CD4-positive, alpha-beta T cell treated with Interleukin-10 for 1 hour (primary cell): ENCODE measurements at regions not wholly inside any gene's neighbourhood (a gene's known extent, or its start where the extent isn't known, plus 50 kb on each side); places are given as distances from the start of the nearest gene placed in this dataset.
"Not testable (repeated sequence)": the region's sequence is repeated elsewhere in the genome, so short reads cannot be mapped to it uniquely, and the experiment has no call there.

Experiments used
- DNase-seq: peaks from one replicate; pipeline ENCODE4 v3.0.0-alpha.2; 2020

DNA sequence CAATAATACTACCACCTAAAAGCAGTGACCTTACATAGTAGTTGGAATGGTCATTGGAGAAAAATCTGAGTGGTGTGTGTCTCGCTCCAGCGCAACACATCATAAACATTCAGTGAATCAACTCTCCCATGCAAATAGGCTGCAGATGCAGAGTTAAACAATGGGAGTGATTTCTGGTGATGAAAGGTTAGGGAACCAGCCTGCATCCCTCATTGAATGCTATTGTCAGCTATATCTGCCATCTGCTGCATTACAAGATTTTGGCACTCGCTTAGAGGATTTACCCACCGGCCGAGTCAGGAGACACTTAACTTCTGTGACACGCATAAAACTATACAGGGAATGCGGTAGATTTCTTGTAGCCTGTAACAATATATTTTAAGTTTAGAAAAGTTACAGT, 900.9 kb downstream of the FLRT2 start:
- DNase-seq = no peak

- no peak for DNase-seq
Measured at GRCh38 chr14:86423214-86423613, 893.3 kb downstream of the FLRT2 start.

GRCh38 chr14:86420131-86420530, 890.2 kb downstream of the FLRT2 start:
- no peak for DNase-seq

GRCh38 chr14:86414146-86414545, 884.2 kb downstream of the FLRT2 start:
- DNase-seq = no peak

GRCh38 chr14:86404989-86405649, 875.2 kb downstream of the FLRT2 start:
- DNase-seq = no peak

GRCh38 chr14:86404425-86404824, 874.5 kb downstream of the FLRT2 start:
- DNase-seq = no peak

DNA sequence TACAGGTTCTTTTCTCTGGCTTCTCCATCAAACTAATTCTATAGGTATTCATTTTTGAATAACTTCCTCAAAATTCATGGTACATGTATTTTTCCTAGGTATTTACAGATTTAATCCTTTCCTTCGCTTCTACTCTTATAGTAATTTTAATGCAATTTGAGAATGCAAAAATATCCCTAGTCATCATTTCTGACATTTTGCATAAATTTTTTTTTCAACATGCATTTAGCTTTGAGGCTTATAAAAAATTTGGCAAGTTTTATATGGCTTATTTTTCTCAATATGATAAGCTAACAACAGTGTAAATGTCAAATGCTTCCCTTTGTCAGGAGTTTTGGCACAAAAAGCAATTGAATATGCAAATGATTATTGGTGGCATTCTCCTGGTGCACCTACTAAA, 872.6 kb downstream of the FLRT2 start:
- no peak for DNase-seq

- DNase-seq = no peak
Measured at GRCh38 chr14:86391085-86391484, 861.1 kb downstream of the FLRT2 start.

DNA sequence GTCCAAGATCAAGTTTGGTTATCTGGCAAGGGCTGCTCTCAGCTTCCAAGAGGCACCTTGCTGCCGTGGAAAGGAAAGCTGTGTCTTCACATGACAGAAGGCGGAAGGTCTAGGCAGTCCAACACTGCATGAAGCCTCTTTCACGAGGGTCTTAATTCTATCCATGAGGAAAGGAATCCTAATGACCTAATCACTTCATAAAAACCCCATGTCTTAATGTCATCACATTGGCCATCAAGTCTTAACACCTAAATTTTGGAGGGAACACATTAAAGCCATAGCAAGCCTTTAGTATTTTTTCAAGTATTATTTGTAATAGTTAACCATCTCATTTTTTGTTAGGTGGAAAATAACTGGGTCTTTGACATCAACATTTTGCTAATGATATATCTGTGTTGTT, 858.3 kb downstream of the FLRT2 start:
- no peak for DNase-seq

GRCh38 chr14:86373886-86374285, 843.9 kb downstream of the FLRT2 start:
- DNase-seq = no peak

DNA sequence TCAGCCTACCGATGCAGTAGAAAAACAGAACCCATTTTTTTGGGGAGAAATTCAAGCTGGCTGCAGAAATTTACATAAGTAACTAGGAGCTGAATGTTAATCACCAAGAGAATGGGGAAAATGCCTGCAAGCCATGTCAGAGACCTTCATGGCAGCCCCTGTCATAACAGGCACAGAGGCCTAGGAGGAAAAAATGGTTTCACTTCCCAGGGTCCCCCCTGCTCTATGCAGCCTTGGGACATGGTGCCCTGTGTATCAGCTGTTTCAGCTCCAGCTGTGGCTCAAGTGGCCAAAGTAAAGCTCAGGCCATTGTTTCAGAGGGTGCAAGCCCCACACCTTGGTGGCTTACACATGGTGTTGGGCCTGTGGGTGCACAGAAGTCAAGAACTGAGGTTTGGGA, 842.5 kb downstream of the FLRT2 start:
- no peak for DNase-seq

DNA sequence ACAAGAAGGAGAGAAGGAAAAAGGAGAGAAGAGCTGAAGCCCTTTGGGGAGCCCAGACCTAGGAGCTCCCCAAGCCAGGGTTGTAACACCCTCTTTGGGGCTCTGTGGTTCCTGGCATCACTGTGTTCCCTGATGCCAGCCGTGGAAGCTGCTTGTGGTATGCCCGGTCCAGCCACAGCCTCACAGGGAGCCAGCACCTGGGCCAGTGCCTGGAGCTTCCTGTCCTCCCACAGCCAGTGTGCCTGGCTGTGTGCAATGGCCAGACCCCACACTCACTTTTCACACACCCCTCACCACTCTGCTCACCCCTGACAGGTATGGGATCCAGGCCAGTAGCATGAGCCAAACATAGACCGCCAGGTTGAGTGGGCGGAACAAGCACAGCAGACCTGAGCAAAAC, 834.7 kb downstream of the FLRT2 start:
- DNase-seq = no peak

- DNase-seq = no peak
Measured at GRCh38 chr14:86363576-86363975, 833.6 kb downstream of the FLRT2 start.

DNA sequence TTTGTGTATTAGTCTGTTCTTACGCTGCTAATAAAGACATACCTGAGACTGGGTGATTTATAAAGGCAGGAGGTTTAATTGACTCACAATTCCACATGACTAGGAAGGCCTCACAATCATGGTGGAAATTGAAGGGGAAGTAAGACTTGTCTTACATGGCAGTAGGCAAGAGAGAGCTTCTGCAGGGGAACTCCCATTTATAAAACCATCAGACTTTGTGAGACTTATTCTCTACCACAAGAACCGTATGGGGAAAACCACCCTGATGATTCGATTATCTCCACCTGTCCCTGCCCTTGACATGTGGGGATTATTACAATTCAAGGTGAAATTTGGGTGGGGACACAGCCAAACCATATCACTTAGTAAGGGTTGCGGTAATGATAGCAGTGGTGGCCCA, 833.1 kb downstream of the FLRT2 start:
- no peak for DNase-seq

- DNase-seq = no peak
Measured at GRCh38 chr14:86357876-86358275, 827.9 kb downstream of the FLRT2 start.

- no peak for DNase-seq
Measured at GRCh38 chr14:86357119-86357518, 827.2 kb downstream of the FLRT2 start.

DNA sequence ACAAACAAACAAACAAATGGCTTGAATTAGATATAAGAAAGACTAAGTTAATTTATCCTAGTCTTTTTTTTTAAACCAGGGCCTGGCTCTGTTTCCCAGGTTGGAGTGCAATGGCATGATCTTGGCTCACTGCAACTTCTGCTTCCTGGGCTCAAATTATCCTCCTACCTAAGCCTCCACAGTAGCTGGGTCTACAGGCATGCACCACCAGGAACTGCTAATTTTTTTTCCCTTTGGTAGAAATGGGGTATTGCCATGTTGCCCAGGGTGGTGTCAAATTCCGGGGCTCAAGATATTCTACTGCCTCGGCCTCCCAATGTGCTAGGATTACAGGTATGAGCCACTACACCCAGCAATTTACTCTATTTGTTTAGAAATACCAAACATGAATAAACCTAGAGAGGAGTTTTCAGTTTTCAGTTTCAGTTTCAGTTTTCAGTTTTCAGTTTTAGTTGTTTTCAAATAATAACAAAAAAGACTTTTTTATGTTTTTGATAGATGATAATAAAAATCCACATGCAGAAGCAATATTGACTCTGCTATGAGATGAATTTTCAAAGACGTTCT, 817.0 kb downstream of the FLRT2 start:
- no peak for DNase-seq

DNA sequence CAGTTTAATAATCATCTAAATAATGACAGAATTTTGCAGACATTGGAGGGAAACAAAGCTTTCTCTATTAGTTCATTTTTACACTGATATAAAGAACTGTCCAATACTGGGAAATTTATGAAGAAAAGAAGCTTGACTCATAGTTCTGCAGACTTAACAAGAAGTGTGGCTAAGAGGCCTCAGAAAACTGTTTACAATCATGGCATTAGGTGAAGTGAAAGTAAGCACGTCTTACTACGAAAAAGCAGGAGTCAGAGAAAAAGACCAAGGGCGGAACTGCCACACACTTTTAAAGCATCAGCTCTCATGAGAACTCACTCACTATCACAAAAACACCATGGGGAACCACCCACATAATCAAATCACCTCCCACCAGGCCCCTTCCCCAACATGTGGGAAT, 804.4 kb downstream of the FLRT2 start:
- no peak for DNase-seq

DNA sequence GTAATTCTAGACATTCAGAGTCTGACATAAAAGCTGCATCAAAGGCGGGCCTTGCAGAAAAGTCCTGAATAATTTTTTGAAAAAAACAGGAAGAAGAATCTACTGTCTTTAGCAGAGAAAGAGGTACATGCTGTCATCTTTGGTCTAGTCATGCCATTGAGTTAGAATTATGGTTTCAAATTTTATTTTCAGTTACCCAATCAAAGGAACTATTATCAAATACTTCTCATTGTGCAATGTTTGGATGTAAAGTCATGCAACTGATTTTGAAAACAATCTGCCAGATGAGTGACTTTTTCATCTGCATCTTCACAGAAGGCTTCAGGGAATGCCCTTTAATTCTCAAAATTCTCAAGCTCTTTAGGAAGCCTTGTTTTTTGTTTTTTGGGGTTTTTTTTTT, 803.5 kb downstream of the FLRT2 start:
- no peak for DNase-seq

- DNase-seq = no peak
Measured at GRCh38 chr14:86331341-86331740, 801.4 kb downstream of the FLRT2 start.

DNA sequence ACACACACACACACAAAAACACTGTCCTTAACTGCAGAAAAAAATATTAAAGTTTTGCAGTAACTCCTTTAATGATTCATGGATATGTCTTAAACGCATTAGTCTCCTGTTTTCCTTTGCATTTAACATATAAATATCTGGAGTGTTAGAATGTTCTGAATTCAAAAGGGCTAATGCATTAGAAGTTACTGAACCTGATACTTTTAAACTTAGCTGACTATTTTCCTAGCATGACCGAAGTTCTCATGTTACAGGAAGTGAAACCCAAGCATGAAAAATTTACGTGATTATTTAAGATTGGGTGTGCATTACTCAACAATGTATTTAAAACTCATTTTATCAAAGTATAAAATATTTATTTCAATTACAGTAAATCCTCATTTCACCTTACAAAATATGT, 791.2 kb downstream of the FLRT2 start:
- DNase-seq = no peak

DNA sequence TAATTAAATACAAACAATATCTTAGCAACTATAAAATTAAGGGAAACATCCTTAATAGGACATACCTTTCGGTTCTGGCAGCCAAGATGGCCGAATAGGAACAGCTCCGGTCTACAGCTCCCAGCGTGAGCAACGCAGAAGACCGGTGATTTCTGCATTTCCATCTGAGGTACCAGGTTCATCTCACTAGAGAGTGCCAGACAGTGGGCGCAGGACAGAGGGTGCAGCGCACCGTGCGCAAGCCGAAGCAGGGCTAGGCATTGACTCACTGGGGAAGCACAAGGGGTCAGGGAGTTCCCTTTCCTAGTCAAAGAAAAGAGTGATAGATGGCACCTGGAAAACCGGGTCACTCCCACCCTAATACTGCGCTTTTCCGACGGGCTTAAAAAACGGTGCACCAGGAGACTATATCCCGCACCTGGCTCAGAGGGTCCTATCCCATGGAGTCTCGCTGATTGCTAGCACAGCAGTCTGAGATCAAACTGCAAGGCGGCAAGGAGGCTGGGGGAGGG, 782.3 kb downstream of the FLRT2 start:
- not testable (repeated sequence) for DNase-seq

DNA sequence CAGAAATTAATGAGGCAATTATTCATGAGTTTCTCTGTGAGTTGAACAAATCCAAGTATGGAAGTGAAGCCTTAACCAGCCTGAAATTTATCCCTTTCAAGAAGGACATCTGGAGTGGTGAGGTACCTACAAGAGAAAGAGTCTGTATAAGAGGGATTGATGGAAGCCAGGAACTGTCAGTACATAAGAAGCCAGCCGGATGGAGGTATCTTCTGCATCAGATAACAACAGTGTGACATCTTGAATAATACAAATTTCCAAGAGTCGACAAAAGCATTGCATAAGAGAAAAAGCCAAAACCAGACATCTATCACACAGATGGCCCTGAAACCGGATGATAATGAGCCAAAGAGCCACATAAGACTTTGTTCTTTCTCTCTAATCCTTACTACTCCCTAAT, 781.2 kb downstream of the FLRT2 start:
- no peak for DNase-seq

DNA sequence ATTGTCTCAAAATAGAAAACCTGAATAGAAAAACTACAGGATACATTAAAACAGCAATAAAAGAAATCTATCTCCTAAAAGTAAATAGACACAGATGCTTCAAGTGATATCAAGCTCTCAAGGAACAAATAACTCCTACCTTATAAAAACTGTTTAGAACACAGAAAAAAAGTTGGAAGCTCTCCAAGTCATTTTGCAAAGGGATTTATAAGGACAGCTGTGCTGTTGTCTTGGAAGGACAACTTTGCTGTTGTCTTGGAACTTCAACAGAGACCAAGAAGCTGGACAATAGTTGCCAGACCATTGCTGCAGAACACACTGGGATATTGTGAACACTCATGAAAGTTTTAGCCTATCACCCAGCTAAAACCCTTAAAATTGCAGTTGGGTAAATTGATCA, 780.7 kb downstream of the FLRT2 start:
- no peak for DNase-seq

GRCh38 chr14:86310148-86310547, 780.2 kb downstream of the FLRT2 start:
- DNase-seq = no peak
